MM.1S (cell line): ENCODE measurements at regions not wholly inside any gene's neighbourhood (a gene's known extent, or its start where the extent isn't known, plus 50 kb on each side); places are given as distances from the start of the nearest gene placed in this dataset.

Source experiments
- EZH2 ChIP-seq: fragments of 300-600 bp; sonication (generic); optimal IDR thresholded peaks from 2 replicates; pipeline ENCODE3; 2017; ENCODE audit warnings: low read depth, mild to moderate bottlenecking, antibody characterized with exemption, low read length, mixed read lengths
- EZH2phosphoT487 ChIP-seq: fragments of 300-600 bp; sonication (generic); IDR thresholded peaks from 2 replicates; pipeline ENCODE4 v1.6.1; 2018; ENCODE audit warnings: antibody characterized with exemption, low read length

GRCh38 chr18:43692099-43692690 lies 414.9 kb upstream of the SYT4 start:
- TF ChIP-seq EZH2 (no peak), EZH2phosphoT487 (no peak)
